HEK293 (cell line): ENCODE measurements at regions not wholly inside any gene's neighbourhood (a gene's known extent, or its start where the extent isn't known, plus 50 kb on each side); places are given as distances from the start of the nearest gene placed in this dataset.
A peak's percentile ranks its signal among the peaks of the same experiment; 100 is the strongest.

Source experiments
- CTCF ChIA-PET: fragments of 350-600 bp; formaldehyde crosslinking; extraction: SDS; loops from one replicate; lab custom pipeline; 2021; ENCODE audit warnings: antibody characterized with exemption; lab: Yijun Ruan, JAX
- POLR2A ChIA-PET: fragments of 300-600 bp; formaldehyde crosslinking; extraction: SDS; loops from one replicate; lab custom pipeline; 2020; ENCODE audit warnings: antibody characterized with exemption, inconsistent platforms; lab: Yijun Ruan, JAX
- H3K27ac ChIP-seq: fragments of 200-500 bp; sonication (Bioruptor generic); 2 replicates; pipeline ENCODE4 v1.5.1; 2014; ENCODE audit warnings: low read depth, low read length, control low read depth, inconsistent platforms; ENCODE audit errors: extremely low read depth
- H3K36me3 ChIP-seq, 2 experiments: fragments of 200-500 bp in 1 of 2; sonication (Bioruptor generic) in 1 of 2; 1 replicate in 1 of 2; 2 replicates in 1 of 2; pipeline ENCODE4 v1.5.1; 2014 to 2017; ENCODE audit warnings: inconsistent platforms in 2 of 2, low read length in 2 of 2; ENCODE audit not compliant: control insufficient read depth in 2 of 2, insufficient read depth in 1 of 2
- H3K4me1 ChIP-seq: fragments of 200-500 bp; sonication (Bioruptor generic); 2 replicates; pipeline ENCODE4 v1.5.1; 2014; ENCODE audit warnings: mild to moderate bottlenecking, low read length, inconsistent platforms; ENCODE audit not compliant: control insufficient read depth, insufficient read depth
- H3K4me3 ChIP-seq: 2 replicates; pipeline ENCODE4 v1.5.1; 2011; ENCODE audit warnings: low read depth, mild to moderate bottlenecking, control low read depth, low read length, moderate library complexity
- H3K9me3 ChIP-seq: fragments of 200-500 bp; sonication (Bioruptor generic); 2 replicates; pipeline ENCODE4 v1.5.1; 2014; ENCODE audit warnings: low read depth, low read length, inconsistent platforms; ENCODE audit not compliant: control insufficient read depth, insufficient read depth
- GFI1B ChIP-seq: fragments of 450-650 bp; formaldehyde crosslinking; IDR thresholded peaks from 2 replicates; pipeline ENCODE4 v1.5.1; 2016; ENCODE audit warnings: missing biosample characterization, missing genetic modification characterization
- HOXD13 ChIP-seq: sonication (generic); formaldehyde crosslinking; IDR thresholded peaks from 2 replicates; pipeline ENCODE4 v1.8.0; 2022; ENCODE audit warnings: missing genetic modification reagents, borderline replicate concordance
- KLF10 ChIP-seq: fragments of 450-650 bp; IDR thresholded peaks from 2 replicates; pipeline ENCODE4 v1.5.1; 2018; ENCODE audit warnings: missing biosample characterization, mild to moderate bottlenecking, missing genetic modification characterization
- KLF16 ChIP-seq: fragments of 450-650 bp; formaldehyde crosslinking; IDR thresholded peaks from 2 replicates; pipeline ENCODE4 v1.5.1; 2017; ENCODE audit warnings: missing biosample characterization, missing genetic modification characterization
- SETDB1 ChIP-seq: IDR thresholded peaks from one replicate; pipeline ENCODE4 v1.6.1; 2017; ENCODE audit warnings: mild to moderate bottlenecking, low read length, moderate library complexity, mixed read lengths; ENCODE audit not compliant: insufficient read length
- ZBTB11 ChIP-seq: fragments of 450-650 bp; formaldehyde crosslinking; conservative IDR thresholded peaks from 2 replicates; pipeline ENCODE4 v1.5.1; 2016; ENCODE audit warnings: low read depth, missing biosample characterization, missing genetic modification characterization
- ZNF132 ChIP-seq: fragments of 450-650 bp; formaldehyde crosslinking; IDR thresholded peaks from 2 replicates; pipeline ENCODE4 v1.5.1; 2017; ENCODE audit warnings: missing biosample characterization, missing genetic modification characterization, borderline replicate concordance
- ZNF133 ChIP-seq: fragments of 450-650 bp; formaldehyde crosslinking; IDR thresholded peaks from 2 replicates; pipeline ENCODE4 v1.5.1; 2016; ENCODE audit warnings: missing biosample characterization, missing genetic modification characterization
- ZNF138 ChIP-seq: fragments of 450-650 bp; formaldehyde crosslinking; IDR thresholded peaks from 2 replicates; pipeline ENCODE4 v1.5.1; 2016; ENCODE audit warnings: missing biosample characterization, missing genetic modification characterization, borderline replicate concordance
- ZNF140 ChIP-seq: fragments of 450-650 bp; formaldehyde crosslinking; IDR thresholded peaks from 2 replicates; pipeline ENCODE4 v1.5.1; 2016; ENCODE audit warnings: missing biosample characterization, missing genetic modification characterization
- ZNF157 ChIP-seq: fragments of 450-650 bp; formaldehyde crosslinking; IDR thresholded peaks from 2 replicates; pipeline ENCODE4 v1.5.1; 2016; ENCODE audit warnings: missing biosample characterization, missing genetic modification characterization
- ZNF2 ChIP-seq: fragments of 450-650 bp; formaldehyde crosslinking; IDR thresholded peaks from 2 replicates; pipeline ENCODE4 v1.5.1; 2016; ENCODE audit warnings: missing biosample characterization, missing genetic modification characterization
- ZNF221 ChIP-seq: fragments of 450-650 bp; formaldehyde crosslinking; IDR thresholded peaks from 2 replicates; pipeline ENCODE4 v1.5.1; 2017; ENCODE audit warnings: missing biosample characterization, missing genetic modification characterization, borderline replicate concordance
- ZNF280D ChIP-seq: fragments of 450-650 bp; formaldehyde crosslinking; IDR thresholded peaks from 2 replicates; pipeline ENCODE4 v1.5.1; 2016; ENCODE audit warnings: missing biosample characterization, missing genetic modification characterization
- ZNF311 ChIP-seq: fragments of 450-650 bp; formaldehyde crosslinking; IDR thresholded peaks from 2 replicates; pipeline ENCODE4 v1.5.1; 2017; ENCODE audit warnings: missing biosample characterization, missing genetic modification characterization, borderline replicate concordance
- ZNF324 ChIP-seq: fragments of 450-650 bp; formaldehyde crosslinking; IDR thresholded peaks from 2 replicates; pipeline ENCODE4 v1.5.1; 2016; ENCODE audit warnings: missing biosample characterization, missing genetic modification characterization
- ZNF473 ChIP-seq: fragments of 450-650 bp; formaldehyde crosslinking; IDR thresholded peaks from 2 replicates; pipeline ENCODE4 v1.5.1; 2017; ENCODE audit warnings: missing biosample characterization, missing genetic modification characterization
- ZNF510 ChIP-seq: fragments of 450-650 bp; formaldehyde crosslinking; IDR thresholded peaks from 2 replicates; pipeline ENCODE4 v1.5.1; 2018; ENCODE audit warnings: mild to moderate bottlenecking, missing genetic modification characterization, missing biosample characterization; ENCODE audit not compliant: insufficient replicate concordance
- ZNF621 ChIP-seq: fragments of 450-650 bp; formaldehyde crosslinking; IDR thresholded peaks from 2 replicates; pipeline ENCODE4 v1.5.1; 2017; ENCODE audit warnings: missing biosample characterization, missing genetic modification characterization
- ZNF777 ChIP-seq: fragments of 450-650 bp; formaldehyde crosslinking; IDR thresholded peaks from 2 replicates; pipeline ENCODE4 v1.5.1; 2017; ENCODE audit warnings: missing biosample characterization, missing genetic modification characterization, borderline replicate concordance
- ZNF791 ChIP-seq: fragments of 450-650 bp; formaldehyde crosslinking; IDR thresholded peaks from 2 replicates; pipeline ENCODE4 v1.5.1; 2016; ENCODE audit warnings: missing biosample characterization, missing genetic modification characterization
- ZNF792 ChIP-seq: fragments of 450-650 bp; formaldehyde crosslinking; IDR thresholded peaks from 2 replicates; pipeline ENCODE4 v1.5.1; 2016; ENCODE audit warnings: missing biosample characterization, missing genetic modification characterization
- TF ChIP-seq, protein P1 (sequence below): fragments of 450-650 bp; formaldehyde crosslinking; IDR thresholded peaks from 2 replicates; pipeline ENCODE4 v1.5.1; 2017; ENCODE audit warnings: missing biosample characterization, missing genetic modification characterization
- TF ChIP-seq, protein P2 (sequence below): fragments of 450-650 bp; formaldehyde crosslinking; IDR thresholded peaks from 2 replicates; pipeline ENCODE4 v1.5.1; 2017; ENCODE audit warnings: missing biosample characterization, missing genetic modification characterization
- TF ChIP-seq, protein P3 (sequence below): fragments of 450-650 bp; formaldehyde crosslinking; IDR thresholded peaks from 2 replicates; pipeline ENCODE4 v1.5.1; 2017; ENCODE audit warnings: missing biosample characterization, mild to moderate bottlenecking, missing genetic modification characterization, moderate library complexity

DNA sequence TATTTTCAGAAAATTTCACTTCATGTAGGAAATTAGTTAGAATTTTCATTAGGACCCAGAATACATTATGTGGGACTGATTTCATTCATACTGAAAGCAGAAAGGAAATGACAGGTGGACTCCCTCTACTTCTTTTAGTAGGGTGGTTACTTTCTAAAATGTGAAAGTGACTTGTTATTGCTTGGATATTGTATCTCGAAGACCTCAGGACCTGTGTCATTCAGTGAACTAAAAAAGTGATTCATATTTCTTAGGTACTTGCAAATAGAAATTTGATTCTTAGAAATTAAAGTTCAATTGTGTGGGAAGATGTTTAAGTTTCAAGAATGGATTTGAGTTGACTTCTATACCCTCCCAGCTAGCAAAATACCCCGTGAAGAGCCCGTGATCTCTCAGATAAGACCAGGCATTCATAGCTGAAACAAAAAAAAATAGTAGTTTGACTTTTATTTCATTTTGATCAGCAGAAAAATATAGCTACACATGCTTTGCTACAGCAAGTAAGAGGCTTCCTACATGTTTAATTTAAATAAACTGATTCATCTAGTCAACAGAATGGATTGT, 1037.1 kb downstream of the GATA3 start:
- H3K4me3 ChIP-seq: no peak overlapping the region
- POLR2A ChIA-PET: no interaction called here
- TF ChIP-seq, protein P1, sequence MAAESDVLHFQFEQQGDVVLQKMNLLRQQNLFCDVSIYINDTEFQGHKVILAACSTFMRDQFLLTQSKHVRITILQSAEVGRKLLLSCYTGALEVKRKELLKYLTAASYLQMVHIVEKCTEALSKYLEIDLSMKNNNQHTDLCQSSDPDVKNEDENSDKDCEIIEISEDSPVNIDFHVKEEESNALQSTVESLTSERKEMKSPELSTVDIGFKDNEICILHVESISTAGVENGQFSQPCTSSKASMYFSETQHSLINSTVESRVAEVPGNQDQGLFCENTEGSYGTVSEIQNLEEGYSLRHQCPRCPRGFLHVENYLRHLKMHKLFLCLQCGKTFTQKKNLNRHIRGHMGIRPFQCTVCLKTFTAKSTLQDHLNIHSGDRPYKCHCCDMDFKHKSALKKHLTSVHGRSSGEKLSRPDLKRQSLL (tag by site-specific recombination): no peak
- TF ChIP-seq ZNF473 (tag by site-specific recombination) (no peak), HOXD13 (CRISPR knock-in tag) (no peak), ZNF792 (no peak), ZNF2 (no peak), ZNF157 (no peak), ZNF791 (tag by site-specific recombination) (no peak), ZNF324 (no peak), KLF10 (tag by site-specific recombination) (no peak), ZNF777 (tag by site-specific recombination) (no peak), ZNF132 (tag by site-specific recombination) (no peak), ZNF510 (tag by site-specific recombination) (no peak), ZNF140 (tag by site-specific recombination) (no peak), ZNF138 (tag by site-specific recombination) (no peak), ZNF311 (tag by site-specific recombination) (no peak), KLF16 (tag by site-specific recombination) (no peak), GFI1B (tag by site-specific recombination) (no peak), ZNF221 (tag by site-specific recombination) (no peak)
- TF ChIP-seq, protein P2, sequence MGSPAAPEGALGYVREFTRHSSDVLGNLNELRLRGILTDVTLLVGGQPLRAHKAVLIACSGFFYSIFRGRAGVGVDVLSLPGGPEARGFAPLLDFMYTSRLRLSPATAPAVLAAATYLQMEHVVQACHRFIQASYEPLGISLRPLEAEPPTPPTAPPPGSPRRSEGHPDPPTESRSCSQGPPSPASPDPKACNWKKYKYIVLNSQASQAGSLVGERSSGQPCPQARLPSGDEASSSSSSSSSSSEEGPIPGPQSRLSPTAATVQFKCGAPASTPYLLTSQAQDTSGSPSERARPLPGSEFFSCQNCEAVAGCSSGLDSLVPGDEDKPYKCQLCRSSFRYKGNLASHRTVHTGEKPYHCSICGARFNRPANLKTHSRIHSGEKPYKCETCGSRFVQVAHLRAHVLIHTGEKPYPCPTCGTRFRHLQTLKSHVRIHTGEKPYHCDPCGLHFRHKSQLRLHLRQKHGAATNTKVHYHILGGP (tag by site-specific recombination): no peak
- TF ChIP-seq, protein P3, sequence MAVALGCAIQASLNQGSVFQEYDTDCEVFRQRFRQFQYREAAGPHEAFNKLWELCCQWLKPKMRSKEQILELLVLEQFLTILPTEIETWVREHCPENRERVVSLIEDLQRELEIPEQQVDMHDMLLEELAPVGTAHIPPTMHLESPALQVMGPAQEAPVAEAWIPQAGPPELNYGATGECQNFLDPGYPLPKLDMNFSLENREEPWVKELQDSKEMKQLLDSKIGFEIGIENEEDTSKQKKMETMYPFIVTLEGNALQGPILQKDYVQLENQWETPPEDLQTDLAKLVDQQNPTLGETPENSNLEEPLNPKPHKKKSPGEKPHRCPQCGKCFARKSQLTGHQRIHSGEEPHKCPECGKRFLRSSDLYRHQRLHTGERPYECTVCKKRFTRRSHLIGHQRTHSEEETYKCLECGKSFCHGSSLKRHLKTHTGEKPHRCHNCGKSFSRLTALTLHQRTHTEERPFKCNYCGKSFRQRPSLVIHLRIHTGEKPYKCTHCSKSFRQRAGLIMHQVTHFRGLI: no peak
- no peaks in the 10 kb centered on the region for H3K36me3 ChIP-seq
- no peaks in the 10 kb centered on the region for H3K9me3 ChIP-seq
- CTCF ChIA-PET: interaction anchor here (0.5 kb wide), 1 partner anchor 301 kb away, joined by 3 read pairs; no protein-coding TSS in a partner anchor
- no peak overlapping the region for H3K27ac ChIP-seq
- no peaks in the 10 kb centered on the region for H3K4me1 ChIP-seq

DNA sequence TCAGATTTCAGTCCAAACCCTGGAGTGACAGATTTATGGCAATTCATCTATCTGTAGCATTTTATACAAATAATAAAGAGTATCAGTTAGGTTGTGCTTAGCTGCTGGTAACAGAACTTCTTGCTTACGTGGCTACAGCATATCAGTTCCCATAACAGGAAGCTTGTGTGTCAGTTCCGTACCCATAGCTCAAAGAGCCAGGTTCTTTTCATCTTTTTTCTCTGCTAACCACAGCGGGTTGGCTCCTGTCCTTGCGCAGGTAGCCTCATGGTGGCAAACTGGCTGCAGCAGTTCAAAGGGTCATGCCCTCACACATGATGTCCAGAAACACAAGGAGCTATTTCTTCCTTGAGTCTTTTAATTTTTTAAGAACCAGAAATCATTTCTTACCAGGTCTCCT, 1041.8 kb downstream of the GATA3 start:
- Histone ChIP-seq H3K9me3 (no peaks in the 10 kb centered on the region), H3K36me3 (no peaks in the 10 kb centered on the region), H3K4me3 (no peak overlapping the region), H3K4me1 (0 out of 2 replicates have a peak, but pooled peaks cover 3% of the 10 kb centered on the region), H3K27ac (no peak overlapping the region)
- ChIA-PET POLR2A (no interaction called here), CTCF (no interaction called here)
- TF ChIP-seq SETDB1 (peak; percentile 39), ZNF133 (tag by site-specific recombination) (no peak), ZNF280D (tag by site-specific recombination) (no peak), ZBTB11 (no peak), ZNF621 (tag by site-specific recombination) (no peak)
